Right ventricle myocardium superior (tissue), 1 donor: ENCODE measurements at regions not wholly inside any gene's neighbourhood (a gene's known extent, or its start where the extent isn't known, plus 50 kb on each side); places are given as distances from the start of the nearest gene placed in this dataset.

Source experiments
- ATAC-seq: fragments of 200-7000 bp; cut with Tn5 transposase; one replicate; pipeline ENCODE4 v1.9.1; 2020; ENCODE audit warnings: mild to moderate bottlenecking; ENCODE audit not compliant: poor library complexity
- DNase-seq: peaks from one replicate; pipeline ENCODE4 v3.0.0-alpha.2; 2020
- intact Hi-C: fragments of 100-400 bp; cut with DNase I; formaldehyde crosslinking; loops from one replicate; pipeline ENCODE4 v1.11.2; 2022
- donor health status: DM: no; HTN: yes; CAD: no; lungs with severe emphysema.

- no peak for ATAC-seq
- intact Hi-C loops: no loop called here
- no peak for DNase-seq
Observed at GRCh38 chr5:57340681-57341080, 141.9 kb downstream of the ACTBL2 start.

- intact Hi-C loops: no loop called here
- DNase-seq (no peak), ATAC-seq (no peak)
Observed at GRCh38 chr5:57339521-57339920, 143.1 kb downstream of the ACTBL2 start.

- no peak for ATAC-seq
- intact Hi-C loops: no loop called here
- DNase-seq: no peak
Observed at GRCh38 chr5:57338868-57339340, 143.7 kb downstream of the ACTBL2 start.

- no peak for DNase-seq
- intact Hi-C loops: no loop called here
- peak; percentile 53 for ATAC-seq
Observed at GRCh38 chr5:57338068-57338867, 144.3 kb downstream of the ACTBL2 start.

DNA sequence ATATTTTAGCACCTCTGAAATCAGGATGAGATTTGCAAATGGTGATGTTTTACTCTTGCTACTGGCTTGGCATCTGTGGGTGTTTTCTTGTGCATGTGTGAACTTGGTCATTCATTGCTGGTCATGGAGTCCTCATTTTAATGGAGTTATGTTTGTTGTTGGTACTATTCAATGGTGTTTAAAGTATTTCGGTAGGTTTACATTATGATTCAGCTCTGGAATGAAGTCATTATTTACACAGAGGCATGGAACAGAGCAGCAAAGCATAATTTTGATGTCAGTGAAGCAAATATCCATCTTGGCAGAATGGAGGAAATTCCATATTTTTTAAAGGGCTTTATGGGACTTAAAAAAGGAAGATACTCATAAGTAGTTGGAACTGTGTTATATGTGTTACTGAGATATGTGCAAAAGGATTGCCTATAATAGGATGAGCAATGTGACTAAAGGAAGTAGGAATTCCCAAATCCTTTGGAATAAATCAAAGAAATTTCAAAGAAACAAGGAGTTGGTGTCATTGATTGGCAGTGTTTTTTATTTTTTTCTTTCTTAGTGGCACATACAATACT lies 147.4 kb downstream of the ACTBL2 start:
- intact Hi-C loops: no loop called here
- no peak for DNase-seq

DNA sequence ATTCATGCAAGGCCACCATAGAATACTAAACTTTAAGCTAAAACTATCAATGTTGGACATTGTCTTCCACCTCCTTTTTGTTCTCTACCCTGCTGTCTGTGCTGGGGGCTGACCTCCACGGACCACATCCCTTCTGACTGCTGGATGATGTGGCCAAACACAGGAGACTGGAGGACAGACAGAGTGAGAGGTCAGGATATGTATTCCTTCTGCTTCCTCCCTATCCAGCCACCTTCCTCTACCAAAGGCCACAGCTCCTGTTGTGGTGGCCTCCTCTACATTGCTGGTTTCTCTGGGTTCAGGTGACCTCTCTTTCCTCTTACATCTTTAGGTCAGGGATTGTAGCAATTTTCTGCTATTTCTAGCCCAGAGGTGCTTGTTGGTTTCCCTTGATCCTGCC lies 148.1 kb downstream of the ACTBL2 start:
- no peak for DNase-seq
- intact Hi-C loops: no loop called here
- ATAC-seq: no peak

More for the DNA sequence above, 147.4 kb downstream of the ACTBL2 start:
- no peak for ATAC-seq

GRCh38 chr5:57332361-57332760 lies 150.2 kb downstream of the ACTBL2 start:
- intact Hi-C loops: no loop called here
- DNase-seq: no peak
- no peak for ATAC-seq

DNA sequence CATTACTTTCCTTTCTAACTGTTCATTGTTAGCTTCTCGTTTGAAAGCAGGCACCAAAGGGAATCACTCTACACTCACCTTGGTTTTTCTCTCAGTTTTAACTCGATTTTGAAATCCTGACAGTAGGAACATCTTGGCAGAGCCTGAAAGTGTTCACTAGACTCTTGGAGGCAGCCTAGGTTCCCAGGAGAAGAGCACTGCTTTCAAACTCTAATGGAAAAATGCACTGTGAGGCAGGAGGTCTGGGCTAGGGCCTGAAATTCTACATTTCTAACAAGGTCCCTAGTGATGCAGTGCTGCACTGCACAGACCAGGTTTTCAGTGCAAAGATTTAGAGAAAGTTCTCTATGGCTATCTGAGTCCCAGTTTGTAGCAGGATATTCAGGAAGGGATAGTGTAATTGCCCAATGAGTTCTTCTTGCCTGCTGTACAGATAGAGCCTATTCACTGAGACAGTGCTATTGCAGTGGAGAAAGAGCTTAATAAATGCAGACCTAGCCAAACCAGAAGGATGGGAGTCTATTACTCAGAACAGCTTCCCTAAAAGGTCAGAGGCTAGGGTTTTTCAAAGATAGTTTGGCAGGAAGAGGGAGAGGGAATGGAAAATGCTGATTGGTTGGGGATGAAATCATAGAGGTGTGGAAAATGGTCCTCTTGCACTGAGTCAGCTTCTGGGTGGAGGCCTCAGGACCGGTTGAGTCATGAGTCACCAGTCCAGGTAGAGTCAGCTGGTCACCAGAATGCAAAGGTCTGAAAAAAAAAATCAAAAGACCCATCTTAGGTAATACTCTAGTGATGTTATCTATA lies 153.9 kb downstream of the GPBP1 start:
- intact Hi-C loops: no loop called here
- no peak for DNase-seq
- ATAC-seq: no peak

- DNase-seq (no peak), ATAC-seq (no peak)
- intact Hi-C loops: no loop called here
Observed at GRCh38 chr5:57325678-57326397, 152.0 kb downstream of the GPBP1 start.

- intact Hi-C loops: no loop called here
- ATAC-seq (no peak), DNase-seq (no peak)
Observed at GRCh38 chr5:57324861-57325260, 151.0 kb downstream of the GPBP1 start.

DNA sequence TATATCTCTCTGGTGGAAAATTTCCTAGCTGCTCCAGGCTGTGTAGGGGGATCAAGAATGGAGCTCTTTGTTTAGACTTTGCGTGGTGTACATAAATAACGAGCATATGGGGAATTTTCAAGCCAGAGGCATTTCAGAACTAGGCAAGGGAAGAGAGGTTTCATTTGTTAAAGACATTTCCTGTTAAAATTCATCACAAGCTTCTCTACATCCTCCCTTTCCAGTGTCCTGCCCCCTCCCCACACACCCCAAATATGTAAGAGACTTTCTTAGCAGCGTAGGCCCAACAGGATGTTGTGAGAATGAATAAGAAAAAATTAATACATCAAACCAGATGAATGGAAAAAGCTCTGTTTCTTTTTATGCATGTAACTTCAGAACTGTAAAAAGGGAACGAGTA lies 150.3 kb downstream of the GPBP1 start:
- ATAC-seq (no peak), DNase-seq (no peak)
- intact Hi-C loops: no loop called here

DNA sequence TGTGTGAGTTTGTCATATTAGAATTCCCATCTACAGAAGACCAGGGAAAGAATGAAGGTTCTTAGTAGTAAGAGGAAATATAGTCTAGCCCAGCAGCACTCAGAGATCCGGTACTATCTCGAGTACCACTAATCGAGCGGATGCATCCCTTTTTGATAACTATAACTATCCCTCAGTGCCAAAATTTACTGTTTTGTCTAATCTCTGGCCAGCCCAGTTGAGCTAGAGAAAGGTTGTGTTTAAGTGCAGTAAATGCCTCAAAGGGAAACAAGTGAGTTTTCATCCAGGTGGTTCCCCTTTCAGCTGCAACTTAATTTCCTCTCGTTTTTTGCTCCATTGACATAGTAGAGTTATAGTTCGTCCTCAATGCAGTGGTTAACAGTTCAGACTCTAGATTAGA lies 146.7 kb downstream of the GPBP1 start:
- intact Hi-C loops: no loop called here
- no peak for ATAC-seq
- no peak for DNase-seq

- intact Hi-C loops: no loop called here
- no peak for DNase-seq
- ATAC-seq: no peak
Observed at GRCh38 chr5:57319628-57320027, 145.8 kb downstream of the GPBP1 start.

DNA sequence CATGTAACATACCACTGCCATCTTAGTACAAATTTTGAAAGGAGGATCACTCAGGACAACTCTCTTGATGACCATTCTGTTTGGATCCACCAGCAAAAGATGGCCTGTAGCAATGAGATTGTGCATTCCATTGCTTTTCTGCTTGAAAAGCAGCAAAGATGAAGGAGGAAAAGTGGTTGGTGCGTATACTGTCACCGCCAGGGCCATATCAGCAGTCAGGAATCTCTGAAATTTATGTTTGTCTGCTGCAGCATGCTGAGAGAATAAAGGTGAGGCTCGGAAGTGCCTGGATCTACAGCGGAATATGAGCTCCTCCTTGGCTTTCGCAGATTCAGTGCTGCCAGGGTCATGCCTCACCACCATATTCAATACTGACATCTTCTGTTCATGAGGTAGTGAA lies 144.4 kb downstream of the GPBP1 start:
- intact Hi-C loops: no loop called here
- ATAC-seq (no peak), DNase-seq (no peak)

- intact Hi-C loops: no loop called here
- ATAC-seq (no peak), DNase-seq (no peak)
Observed at GRCh38 chr5:57317341-57317740, 143.5 kb downstream of the GPBP1 start.

GRCh38 chr5:57316798-57317327 lies 143.0 kb downstream of the GPBP1 start:
- peak; percentile 46 for ATAC-seq
- intact Hi-C loops: no loop called here

GRCh38 chr5:57315941-57316340 lies 142.1 kb downstream of the GPBP1 start:
- ATAC-seq: no peak
- intact Hi-C loops: no loop called here
- DNase-seq: no peak

More at GRCh38 chr5:57316798-57317327, 143.0 kb downstream of the GPBP1 start:
- no peak for DNase-seq
